CD8-positive, alpha-beta memory T cell (primary cell): ENCODE measurements at regions not wholly inside any gene's neighbourhood (a gene's known extent, or its start where the extent isn't known, plus 50 kb on each side); places are given as distances from the start of the nearest gene placed in this dataset.
"Not testable (repeated sequence)": the region's sequence is repeated elsewhere in the genome, so short reads cannot be mapped to it uniquely, and the experiment has no call there.

ENCODE experiments used
- CTCF ChIA-PET: fragments of 350-600 bp; sonication (Branson Sonifier 250); formaldehyde crosslinking; loops from one replicate; lab custom pipeline; 2021; ENCODE audit warnings: antibody characterized with exemption; lab: Charles Lee
- POLR2A ChIA-PET: fragments of 350-600 bp; sonication (Branson Sonifier 250); formaldehyde crosslinking; loops from one replicate; lab custom pipeline; 2021; ENCODE audit warnings: antibody characterized with exemption; lab: Charles Lee
- DNase-seq, 5 donors: peaks; one replicate each; pipeline versions ENCODE4 v3.0.0 to v3.0.0-alpha.2; 2020 to 2022; ENCODE audit warnings: mixed read lengths in 1 of 5
- H3K27ac ChIP-seq: one replicate; pipeline ENCODE4 v1.7.0; 2013; ENCODE audit warnings: low read depth, mild to moderate bottlenecking, low read length, moderate library complexity
- H3K27me3 ChIP-seq: 2 replicates; pipeline ENCODE4 v1.7.0; 2013; ENCODE audit warnings: low read length, mild to moderate bottlenecking; ENCODE audit not compliant: insufficient read depth, poor library complexity, severe bottlenecking
- H3K36me3 ChIP-seq: 2 replicates; pipeline ENCODE4 v1.7.0; 2013; ENCODE audit warnings: mild to moderate bottlenecking, low read length, moderate library complexity; ENCODE audit not compliant: insufficient read depth
- H3K4me1 ChIP-seq: 2 replicates; pipeline ENCODE4 v1.7.0; 2013; ENCODE audit warnings: mild to moderate bottlenecking, low read length, moderate library complexity; ENCODE audit not compliant: insufficient read depth
- H3K4me3 ChIP-seq: 2 replicates; pipeline ENCODE4 v1.7.0; 2013; ENCODE audit warnings: mild to moderate bottlenecking, low read length
- H3K9me3 ChIP-seq: 2 replicates; pipeline ENCODE4 v1.7.0; 2013; ENCODE audit warnings: mild to moderate bottlenecking, low read length
- H3K27ac Mint-ChIP-seq, 8 donors: one replicate each; pipeline ENCODE4 v1.8.0; 2020 to 2021; ENCODE audit warnings: mixed read lengths in 8 of 8, mild to moderate bottlenecking in 6 of 8, inconsistent platforms in 3 of 8, moderate library complexity in 3 of 8
- H3K27me3 Mint-ChIP-seq, 2 donors: one replicate each; pipeline ENCODE4 v1.8.0; 2020 to 2021; ENCODE audit warnings: mixed read lengths in 2 of 2, mild to moderate bottlenecking in 1 of 2, moderate library complexity in 1 of 2
- H3K36me3 Mint-ChIP-seq, 3 donors: one replicate each; pipeline ENCODE4 v1.8.0; 2020 to 2021; ENCODE audit warnings: mixed read lengths in 3 of 3, inconsistent platforms in 1 of 3, mild to moderate bottlenecking in 1 of 3
- H3K4me1 Mint-ChIP-seq, 3 donors: one replicate each; pipeline ENCODE4 v1.8.0; 2020 to 2021; ENCODE audit warnings: mixed read lengths in 3 of 3, inconsistent platforms in 1 of 3, mild to moderate bottlenecking in 1 of 3
- H3K4me3 Mint-ChIP-seq, 7 donors: one replicate each; pipeline ENCODE4 v1.8.0; 2020 to 2021; ENCODE audit warnings: mixed read lengths in 7 of 7, mild to moderate bottlenecking in 6 of 7, moderate library complexity in 4 of 7, inconsistent platforms in 2 of 7
- H3K9me3 Mint-ChIP-seq, 5 donors: one replicate each; pipeline ENCODE4 v1.8.0; 2020 to 2022; ENCODE audit warnings: mixed read lengths in 5 of 5, mild to moderate bottlenecking in 3 of 5, moderate library complexity in 2 of 5, inconsistent platforms in 1 of 5

- H3K36me3 Mint-ChIP-seq, H3K4me1 Mint-ChIP-seq, H3K36me3 ChIP-seq, H3K9me3 ChIP-seq, H3K9me3 Mint-ChIP-seq, H3K27me3 ChIP-seq, H3K27ac ChIP-seq, POLR2A ChIA-PET, DNase-seq, H3K4me3 ChIP-seq, H3K4me3 Mint-ChIP-seq, CTCF ChIA-PET, H3K27ac Mint-ChIP-seq, H3K4me1 ChIP-seq: not testable (repeated sequence)
- peaks cover 9 to 20% of the 10 kb centered on the region in 2 donors for H3K27me3 Mint-ChIP-seq
Observed at GRCh38 chr1:117314951-117315350, 52.3 kb upstream of the MAN1A2 start.

GRCh38 chr1:117313555-117313954 lies 53.7 kb upstream of the MAN1A2 start:
- H3K36me3 Mint-ChIP-seq, result no peaks in the 10 kb centered on the region
- H3K4me3 Mint-ChIP-seq, result no peak overlapping the region
- H3K27me3 Mint-ChIP-seq, result peaks cover under 1 to 15% of the 10 kb centered on the region in 2 donors
- CTCF ChIA-PET, result no interaction called here
- H3K27ac Mint-ChIP-seq, result no peak overlapping the region
- POLR2A ChIA-PET, result no interaction called here
- no peaks in the 10 kb centered on the region for H3K4me1 ChIP-seq
- no peaks in the 10 kb centered on the region for H3K9me3 ChIP-seq
- DNase-seq, result no peak
- H3K27me3 ChIP-seq, result no peaks in the 10 kb centered on the region
- no peak overlapping the region for H3K27ac ChIP-seq
- H3K9me3 Mint-ChIP-seq, result no peaks in the 10 kb centered on the region
- no peaks in the 10 kb centered on the region for H3K36me3 ChIP-seq
- H3K4me3 ChIP-seq, result no peak overlapping the region
- H3K4me1 Mint-ChIP-seq, result no peaks in the 10 kb centered on the region

- no peak overlapping the region for H3K27ac ChIP-seq
- no peaks in the 10 kb centered on the region for H3K36me3 ChIP-seq
- H3K27me3 ChIP-seq, result no peaks in the 10 kb centered on the region
- ChIA-PET CTCF (interaction anchor here (0.7 kb wide), 1 partner anchor 201 kb away, joined by 3 read pairs; no protein-coding TSS in a partner anchor), POLR2A (no interaction called here)
- no peaks in the 10 kb centered on the region for H3K9me3 ChIP-seq
- no peak overlapping the region for H3K4me3 ChIP-seq
- no peaks in the 10 kb centered on the region for H3K4me1 ChIP-seq
- peaks cover 0 to 12% of the 10 kb centered on the region in 2 donors for H3K27me3 Mint-ChIP-seq
- peak overlapping the region in 1 of 8 donors; percentile 38 for H3K27ac Mint-ChIP-seq
- H3K36me3 Mint-ChIP-seq, result no peaks in the 10 kb centered on the region
- DNase-seq, result peak in 1 of 5 donors; percentile 19
- H3K4me3 Mint-ChIP-seq, result no peak overlapping the region
- H3K4me1 Mint-ChIP-seq, result no peaks in the 10 kb centered on the region
- no peaks in the 10 kb centered on the region for H3K9me3 Mint-ChIP-seq
Observed at GRCh38 chr1:117312453-117313138, 54.7 kb upstream of the MAN1A2 start.

- Histone ChIP-seq H3K36me3 (no peaks in the 10 kb centered on the region), H3K9me3 (no peaks in the 10 kb centered on the region), H3K27me3 (no peaks in the 10 kb centered on the region), H3K27ac (no peak overlapping the region), H3K4me1 (no peaks in the 10 kb centered on the region), H3K4me3 (no peak overlapping the region)
- ChIA-PET CTCF (no interaction called here), POLR2A (no interaction called here)
- Mint-ChIP-seq H3K4me3 (no peak overlapping the region), H3K36me3 (no peaks in the 10 kb centered on the region), H3K27me3 (peaks cover 0 to 8% of the 10 kb centered on the region in 2 donors), H3K9me3 (no peaks in the 10 kb centered on the region), H3K27ac (no peak overlapping the region), H3K4me1 (no peaks in the 10 kb centered on the region)
- no peak for DNase-seq
Observed at GRCh38 chr1:117308311-117308916, 58.8 kb upstream of the MAN1A2 start.

- H3K9me3 Mint-ChIP-seq, result peaks cover 0 to 4% (median 0%) of the 10 kb centered on the region in 5 donors
- no peaks in the 10 kb centered on the region for H3K4me1 Mint-ChIP-seq
- no peaks in the 10 kb centered on the region for H3K9me3 ChIP-seq
- ChIA-PET CTCF (no interaction called here), POLR2A (no interaction called here)
- H3K36me3 ChIP-seq, result no peaks in the 10 kb centered on the region
- peaks cover 0 to 1% (median 0%) of the 10 kb centered on the region in 3 donors for H3K36me3 Mint-ChIP-seq
- no peaks in the 10 kb centered on the region for H3K4me1 ChIP-seq
- H3K27me3 Mint-ChIP-seq, result peaks cover under 1 to 21% of the 10 kb centered on the region in 2 donors
- no peak overlapping the region for H3K27ac Mint-ChIP-seq
- H3K4me3 Mint-ChIP-seq, result no peak overlapping the region
- no peak overlapping the region for H3K4me3 ChIP-seq
- no peak for DNase-seq
- no peaks in the 10 kb centered on the region for H3K27me3 ChIP-seq
- H3K27ac ChIP-seq, result no peak overlapping the region
Observed at GRCh38 chr1:117301901-117302300, 65.3 kb upstream of the MAN1A2 start.

GRCh38 chr1:117300183-117300582 lies 67.1 kb upstream of the MAN1A2 start:
- H3K27ac Mint-ChIP-seq, H3K9me3 Mint-ChIP-seq, H3K27ac ChIP-seq, H3K4me3 Mint-ChIP-seq, H3K27me3 ChIP-seq, H3K4me3 ChIP-seq, H3K36me3 Mint-ChIP-seq, CTCF ChIA-PET, H3K36me3 ChIP-seq, DNase-seq, H3K4me1 Mint-ChIP-seq, POLR2A ChIA-PET, H3K4me1 ChIP-seq, H3K9me3 ChIP-seq: not testable (repeated sequence)
- peaks cover 2 to 21% of the 10 kb centered on the region in 2 donors for H3K27me3 Mint-ChIP-seq

GRCh38 chr1:117295001-117295400 lies 72.2 kb upstream of the MAN1A2 start:
- POLR2A ChIA-PET, result no interaction called here

GRCh38 chr1:117290890-117291289 lies 76.4 kb upstream of the MAN1A2 start:
- peaks cover 5 to 16% of the 10 kb centered on the region in 2 donors for H3K27me3 Mint-ChIP-seq
- Histone ChIP-seq H3K4me1 (no peaks in the 10 kb centered on the region), H3K27ac (no peak overlapping the region), H3K4me3 (no peak overlapping the region), H3K9me3 (no peaks in the 10 kb centered on the region), H3K36me3 (no peaks in the 10 kb centered on the region), H3K27me3 (no peaks in the 10 kb centered on the region)
- no peak overlapping the region for H3K27ac Mint-ChIP-seq
- no peaks in the 10 kb centered on the region for H3K9me3 Mint-ChIP-seq
- ChIA-PET POLR2A (no interaction called here), CTCF (no interaction called here)
- no peaks in the 10 kb centered on the region for H3K4me1 Mint-ChIP-seq
- H3K36me3 Mint-ChIP-seq, result no peaks in the 10 kb centered on the region
- H3K4me3 Mint-ChIP-seq, result no peak overlapping the region
- no peak for DNase-seq

More at GRCh38 chr1:117295001-117295400, 72.2 kb upstream of the MAN1A2 start:
- H3K27me3 Mint-ChIP-seq, result peaks cover 3 to 6% of the 10 kb centered on the region in 2 donors
- peaks cover 0 to 1% (median 0%) of the 10 kb centered on the region in 3 donors for H3K36me3 Mint-ChIP-seq
- Histone ChIP-seq H3K27ac (no peak overlapping the region), H3K9me3 (no peaks in the 10 kb centered on the region), H3K4me3 (no peak overlapping the region), H3K4me1 (no peaks in the 10 kb centered on the region), H3K36me3 (no peaks in the 10 kb centered on the region), H3K27me3 (no peaks in the 10 kb centered on the region)
- DNase-seq, result no peak
- CTCF ChIA-PET, result no interaction called here
- no peaks in the 10 kb centered on the region for H3K4me1 Mint-ChIP-seq
- no peak overlapping the region for H3K4me3 Mint-ChIP-seq
- no peaks in the 10 kb centered on the region for H3K9me3 Mint-ChIP-seq
- H3K27ac Mint-ChIP-seq, result no peak overlapping the region
